Adipose tissue (tissue), 3 donors: ENCODE measurements at regions not wholly inside any gene's neighbourhood (a gene's known extent, or its start where the extent isn't known, plus 50 kb on each side); places are given as distances from the start of the nearest gene placed in this dataset.
"Not testable (repeated sequence)": the region's sequence is repeated elsewhere in the genome, so short reads cannot be mapped to it uniquely, and the experiment has no call there.

Experiments
- H3K27ac ChIP-seq: one replicate; pipeline ENCODE4 v1.5.1; 2013; ENCODE audit warnings: low read depth, low read length
- WGBS, 3 donors: extraction: QIAGEN DNeasy Blood & Tissue Kit; methylation state at CpG; one replicate each; pipeline ENCODE4 v1.1.7; 2013; 5-methylcytosine and 5-hydroxymethylcytosine counted together
- donor health status: healthy with polysubstance abuse.
- donor health status: Bipolar disorder and iron deficiency.
- donor health status: healthy.

DNA sequence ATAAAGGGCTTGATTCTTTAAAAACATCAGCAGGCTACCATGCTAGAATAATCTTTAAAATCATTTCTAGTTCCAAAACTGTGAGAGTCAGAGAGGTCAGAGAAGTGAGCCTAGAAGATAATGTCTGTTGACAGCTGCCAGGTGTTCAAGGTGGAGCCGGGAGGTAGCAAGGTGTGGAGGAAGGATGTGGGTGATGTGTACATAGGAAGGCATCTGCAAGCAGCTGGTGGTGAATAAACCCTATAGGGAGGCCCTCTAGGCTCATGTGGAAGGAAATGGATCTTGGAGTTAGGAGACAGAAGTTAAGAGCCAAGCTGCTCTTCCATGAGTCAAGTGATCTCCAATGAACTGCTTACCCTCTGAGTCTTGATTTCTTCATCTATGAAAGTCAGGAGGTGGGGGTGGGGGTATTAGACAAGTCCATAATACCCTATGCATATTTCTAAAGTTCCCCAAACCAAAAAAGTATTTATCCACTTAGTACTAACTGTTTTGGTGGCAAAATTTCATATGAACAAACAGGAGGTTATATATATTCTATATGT lies 266.3 kb downstream of the RHOU start:
- H3K27ac ChIP-seq: no peak overlapping the region
- 35 to 64% (median 58%) methylated on average over 1 of the region's 1 CpG for WGBS, 3 donors

DNA sequence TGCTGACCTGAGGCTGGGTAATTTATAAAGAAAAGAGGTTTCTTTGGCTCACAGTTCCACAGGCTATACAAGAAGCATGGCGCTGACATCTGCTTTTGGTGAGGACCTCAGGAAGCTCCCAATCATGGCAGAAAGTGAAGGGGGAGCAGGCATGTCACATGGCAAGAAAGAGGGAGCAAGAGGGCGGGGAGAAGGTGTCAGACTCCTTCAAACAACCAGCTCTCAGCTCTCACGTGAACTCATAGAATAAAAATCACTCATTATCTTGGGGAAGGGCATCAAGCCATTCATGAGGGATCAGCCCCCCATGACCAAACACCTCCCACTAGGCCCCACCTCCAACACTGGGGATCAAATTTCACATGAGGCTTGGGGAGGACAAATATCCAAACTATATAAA lies 266.8 kb downstream of the RHOU start:
- 95 to 97% (median 95%) methylated on average over 3 of the region's 3 CpGs for WGBS, 3 donors
- no peak overlapping the region for H3K27ac ChIP-seq

DNA sequence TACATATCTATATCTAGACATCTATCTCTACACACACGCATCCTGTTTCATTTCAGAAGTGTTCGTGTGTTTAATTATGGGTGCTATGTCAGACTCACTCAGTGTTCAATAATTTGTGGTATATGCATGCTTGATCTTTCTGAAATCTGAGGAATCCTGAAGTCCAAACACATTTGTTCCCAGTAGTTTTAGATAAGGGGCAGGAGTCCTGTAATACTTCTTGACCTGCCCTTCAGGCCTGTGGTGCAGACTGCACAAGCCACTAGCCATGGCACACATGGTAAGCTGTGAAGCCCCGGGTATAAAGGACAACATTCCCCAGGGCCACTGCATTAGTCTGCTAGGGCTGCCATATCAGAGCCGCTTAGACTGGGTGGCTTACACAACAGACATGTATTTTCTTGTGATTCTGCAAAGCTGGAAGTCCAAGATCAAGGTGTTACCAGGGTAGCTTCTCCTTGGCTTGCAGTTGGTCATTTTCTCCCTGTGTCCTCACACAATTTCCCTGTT lies 267.2 kb downstream of the RHOU start:
- no peak overlapping the region for H3K27ac ChIP-seq
- 83 to 92% (median 91%) methylated on average over 4 of the region's 4 CpGs for WGBS, 3 donors

DNA sequence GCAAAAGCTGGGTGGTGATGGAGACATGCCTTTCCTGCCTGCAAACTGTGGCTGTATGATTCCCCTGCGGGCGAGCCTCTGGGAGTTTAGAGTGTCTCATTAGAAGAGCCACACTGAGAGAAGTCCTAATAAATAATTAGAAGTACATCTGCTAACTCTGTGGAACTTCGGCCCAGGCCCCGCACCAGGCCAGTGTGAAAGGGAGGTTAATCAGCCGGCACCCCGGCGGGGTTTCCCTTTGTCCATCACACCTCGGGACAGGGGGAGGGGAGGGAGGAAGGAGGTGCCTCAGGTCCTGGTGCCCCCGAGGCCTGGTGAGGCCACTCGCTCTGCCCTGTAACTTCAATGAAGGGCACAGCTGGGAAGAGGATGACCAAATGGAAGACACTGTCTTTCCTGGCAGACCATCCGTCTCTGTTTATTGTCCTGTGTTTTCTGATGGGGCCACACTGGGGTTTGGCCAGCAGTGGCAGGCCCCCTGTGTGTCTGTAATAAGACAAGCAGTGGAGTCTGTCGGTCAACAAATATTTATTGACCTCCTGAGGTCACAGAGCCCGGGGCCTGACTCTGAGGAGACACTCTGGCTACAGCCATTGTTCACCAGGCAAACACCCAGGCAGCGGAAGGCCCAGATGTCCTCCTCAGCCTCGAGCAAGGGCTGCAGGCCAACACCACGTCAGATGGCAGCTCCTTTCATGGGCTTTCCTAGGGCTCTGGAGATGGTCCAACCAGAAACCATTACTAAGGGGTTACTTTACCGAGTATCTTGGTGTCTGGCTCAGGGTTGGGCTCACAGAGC lies 267.5 kb upstream of the RAB4A start:
- 77 to 89% (median 79%) methylated on average over 17 of the region's 17 CpGs for WGBS, 3 donors
- H3K27ac ChIP-seq: no peak overlapping the region

DNA sequence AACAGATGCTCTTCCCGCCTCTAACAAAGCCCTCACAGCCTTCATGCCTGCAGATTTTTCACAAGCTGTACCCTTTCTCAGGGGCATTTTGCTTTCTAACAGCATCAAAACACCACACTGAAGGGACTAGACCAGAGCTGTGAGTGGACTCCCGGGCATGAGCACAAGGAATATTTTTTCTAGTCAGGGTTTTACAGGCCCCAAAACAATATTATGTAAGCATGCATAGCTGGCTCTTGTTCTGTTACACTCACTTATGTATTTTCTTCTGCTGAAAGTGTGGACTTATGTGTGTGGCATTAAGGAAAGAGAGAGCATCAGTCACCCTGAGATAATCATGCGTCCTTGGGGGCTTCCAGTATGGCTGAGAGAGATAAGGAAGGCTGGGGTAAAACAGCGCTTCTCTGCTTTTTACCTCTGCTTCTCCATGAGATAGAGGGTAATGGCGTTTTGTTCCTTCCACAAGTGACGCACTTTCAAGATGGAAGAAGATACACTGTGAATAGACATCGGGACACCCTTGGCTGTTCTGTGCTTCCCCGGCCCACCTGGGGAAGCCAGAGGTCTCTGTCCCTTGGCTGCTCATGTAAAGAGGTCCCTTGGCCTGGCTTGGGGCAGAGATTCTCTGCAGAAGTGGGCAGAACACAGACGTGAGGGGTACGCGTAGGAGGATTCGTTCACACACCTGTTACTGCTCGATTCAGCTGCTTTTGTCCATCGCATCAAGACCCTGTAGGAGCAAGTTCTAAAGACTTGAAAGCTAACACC lies 266.7 kb upstream of the RAB4A start:
- no peak overlapping the region for H3K27ac ChIP-seq
- 93 to 95% (median 93%) methylated on average over 14 of the region's 14 CpGs for WGBS, 3 donors

DNA sequence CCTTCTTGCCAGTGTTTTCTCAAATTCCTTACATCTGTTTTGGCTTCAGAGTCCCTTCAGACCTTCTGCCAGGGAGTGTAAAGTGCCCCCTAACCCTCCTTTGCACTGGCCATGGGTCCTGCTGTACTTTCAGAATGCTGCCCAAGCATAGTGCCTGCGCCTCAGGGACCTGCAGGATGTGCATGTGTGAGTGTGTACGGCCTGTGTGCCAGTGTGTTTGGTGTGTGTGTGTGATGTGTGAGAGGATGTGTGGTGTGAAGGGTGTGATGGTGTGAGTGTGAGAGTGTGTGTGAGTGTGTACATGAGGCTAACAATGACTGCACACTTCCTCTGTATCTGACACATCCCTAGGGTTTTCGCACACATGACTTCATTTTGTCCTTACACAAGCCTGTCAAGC lies 265.8 kb upstream of the RAB4A start:
- H3K27ac ChIP-seq: no peak overlapping the region
- 92 to 98% (median 96%) methylated on average over 3 of the region's 3 CpGs for WGBS, 3 donors

DNA sequence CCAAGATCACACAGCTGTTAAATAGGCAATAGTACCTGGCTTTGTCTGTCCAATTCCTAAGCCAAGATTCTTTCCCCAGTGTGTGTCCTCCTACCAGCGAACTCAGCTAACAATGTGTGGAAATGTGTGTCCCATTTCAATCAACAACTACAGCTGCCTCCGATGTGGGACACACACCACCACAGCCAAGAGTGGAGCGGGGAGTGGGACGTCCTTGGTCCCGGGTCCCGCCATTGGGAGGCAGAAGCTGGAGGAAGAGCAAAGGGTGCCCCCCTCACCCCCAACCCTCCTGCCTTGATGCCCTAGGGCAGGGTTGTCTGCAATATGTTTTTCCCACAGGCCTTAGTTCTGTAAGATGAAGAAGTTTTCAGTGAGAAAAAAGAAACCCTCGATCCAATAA lies 265.4 kb upstream of the RAB4A start:
- no peak overlapping the region for H3K27ac ChIP-seq
- 91 to 94% (median 92%) methylated on average over 7 of the region's 7 CpGs for WGBS, 3 donors

DNA sequence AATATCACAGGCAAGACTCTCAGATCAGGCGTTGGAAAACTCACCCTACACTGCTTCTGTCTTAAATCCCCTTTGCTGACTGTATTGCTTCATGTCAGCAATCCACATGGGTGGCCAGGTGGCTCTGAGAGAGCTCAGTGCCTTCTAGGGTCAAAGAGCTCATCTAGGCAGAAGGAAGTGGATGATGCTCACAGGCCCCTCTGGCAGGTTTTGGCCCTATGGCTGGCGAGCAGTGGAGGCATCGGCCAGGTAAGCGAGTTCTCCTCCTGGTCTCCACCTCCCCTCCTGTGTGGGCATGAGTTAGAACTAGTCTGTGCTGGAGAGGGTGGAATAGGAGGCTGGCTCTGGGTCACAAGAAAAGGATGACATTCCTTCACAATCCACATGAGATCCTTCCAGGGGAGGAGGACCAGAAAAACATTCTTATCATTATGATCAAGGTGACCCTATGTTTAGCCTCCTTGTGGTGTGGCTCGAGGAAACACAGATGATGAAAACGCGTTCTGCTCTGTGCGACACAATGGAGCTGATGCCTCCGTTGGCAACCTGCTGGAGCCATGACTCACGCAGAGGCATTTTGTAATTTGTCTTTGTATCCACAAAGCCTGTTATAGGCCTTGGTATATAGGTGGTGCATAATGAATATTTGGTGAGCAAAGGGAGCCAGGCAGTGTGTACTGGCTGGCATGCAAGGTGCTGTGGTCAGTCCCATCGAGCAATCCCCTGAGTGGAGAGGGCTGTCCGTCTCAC lies 264.6 kb upstream of the RAB4A start:
- WGBS, 3 donors: 86 to 93% (median 89%) methylated on average over 12 of the region's 12 CpGs

DNA sequence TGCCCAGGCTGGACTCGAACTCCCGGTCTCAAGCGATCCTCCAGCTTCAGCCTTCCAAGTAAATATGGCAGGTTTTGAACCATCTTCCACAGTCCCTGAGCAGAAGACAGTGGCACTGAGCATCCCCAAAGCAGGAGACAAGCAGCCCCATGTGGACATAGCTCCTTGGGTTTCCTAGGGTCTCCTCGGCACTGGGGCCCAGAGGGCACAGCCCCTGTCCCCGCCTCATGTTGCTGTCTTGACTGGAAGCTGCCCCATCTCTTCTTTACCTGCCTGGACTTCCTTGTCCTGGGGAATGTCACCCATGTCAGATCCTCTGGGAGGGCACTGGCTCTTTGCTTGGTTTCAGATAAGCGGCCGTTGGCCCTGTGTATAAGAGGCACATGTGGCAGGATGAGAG lies 263.7 kb upstream of the RAB4A start:
- H3K27ac ChIP-seq: no peak overlapping the region
- 93 to 97% (median 96%) methylated on average over 7 of the region's 7 CpGs for WGBS, 3 donors

More for the DNA sequence above, 264.6 kb upstream of the RAB4A start:
- no peak overlapping the region for H3K27ac ChIP-seq

DNA sequence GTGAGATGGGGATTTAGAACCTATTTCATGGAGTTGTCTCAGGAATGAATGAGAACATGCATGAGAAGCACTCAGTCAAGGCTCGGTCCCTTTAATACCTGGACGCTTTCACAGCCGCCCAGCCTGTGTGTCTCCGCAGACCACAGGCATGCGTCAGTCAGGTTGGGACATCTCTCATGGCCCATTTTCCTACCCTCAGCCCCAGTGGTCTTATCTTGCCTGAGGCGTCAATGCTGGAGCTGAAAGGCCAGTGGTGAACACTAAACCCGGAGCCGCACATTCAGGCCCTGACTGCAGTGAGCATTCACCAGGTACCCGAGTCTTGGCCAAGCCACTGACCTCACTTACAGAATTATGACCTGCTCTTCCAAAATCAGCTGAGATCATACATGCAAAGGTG lies 263.2 kb upstream of the RAB4A start:
- 94 to 95% (median 95%) methylated on average over 9 of the region's 9 CpGs for WGBS, 3 donors
- no peak overlapping the region for H3K27ac ChIP-seq

DNA sequence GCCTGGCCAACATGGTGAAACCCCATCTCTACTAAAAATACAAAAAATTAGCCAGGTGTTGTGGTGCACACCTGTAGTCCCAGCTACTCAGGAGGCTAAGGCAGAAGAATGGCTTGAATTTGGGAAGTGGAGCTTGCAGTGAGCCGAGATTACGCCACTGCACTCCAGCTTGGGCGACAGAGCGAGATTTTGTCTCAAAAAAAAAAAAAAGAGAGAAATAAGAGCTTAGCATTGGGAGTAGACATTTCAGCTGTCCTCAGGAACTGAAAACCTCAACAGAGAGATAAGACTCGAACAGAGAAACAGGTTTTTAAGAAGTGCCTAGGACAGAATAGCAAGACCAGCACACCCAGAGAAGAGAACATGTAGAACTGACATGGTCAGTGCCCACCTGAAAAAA lies 262.6 kb upstream of the RAB4A start:
- 68 to 87% (median 70%) methylated on average over 5 of the region's 5 CpGs for WGBS, 3 donors
- H3K27ac ChIP-seq: not testable (repeated sequence)

DNA sequence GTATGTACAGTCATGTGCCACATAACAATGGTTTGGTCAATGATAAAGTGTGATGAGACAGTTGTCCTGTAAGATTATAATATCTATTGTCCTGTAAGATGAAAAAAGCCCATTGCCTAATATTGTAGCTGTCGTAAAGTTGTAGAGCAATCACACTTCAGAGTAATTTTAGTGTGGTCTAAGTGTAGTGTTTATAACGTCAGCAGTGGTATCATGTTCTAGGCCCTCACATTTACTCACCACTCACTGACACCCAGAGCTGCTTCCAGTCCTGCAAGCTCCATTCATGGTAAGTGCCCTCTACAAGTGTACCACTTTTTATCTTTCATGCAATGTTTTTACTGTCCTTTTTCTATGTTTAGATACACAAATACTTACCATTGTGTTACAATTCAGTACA lies 259.9 kb upstream of the RAB4A start:
- WGBS, 3 donors: 87 to 90% (median 89%) methylated on average over 2 of the region's 2 CpGs
- no peak overlapping the region for H3K27ac ChIP-seq

DNA sequence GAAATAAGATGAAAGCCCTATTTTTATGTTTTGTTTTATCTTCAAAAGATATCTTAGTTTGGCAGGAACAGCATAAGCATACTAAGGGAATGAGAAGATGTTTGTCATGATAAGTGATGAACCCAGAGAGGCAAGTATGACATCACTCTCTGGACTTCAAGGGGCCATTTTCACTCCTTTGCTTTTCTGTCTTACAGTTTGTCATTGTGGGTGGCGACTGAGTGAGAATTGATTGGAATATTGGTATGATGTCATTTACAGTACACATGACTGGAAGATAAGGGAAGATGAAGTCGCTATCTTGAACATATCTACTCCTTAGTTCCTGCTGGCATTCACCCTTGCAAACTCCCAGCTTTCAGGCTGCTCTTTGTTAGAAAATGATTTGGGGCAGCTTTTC lies 258.1 kb upstream of the RAB4A start:
- no peak overlapping the region for H3K27ac ChIP-seq
- 64 to 70% (median 68%) methylated on average over 2 of the region's 2 CpGs for WGBS, 3 donors

DNA sequence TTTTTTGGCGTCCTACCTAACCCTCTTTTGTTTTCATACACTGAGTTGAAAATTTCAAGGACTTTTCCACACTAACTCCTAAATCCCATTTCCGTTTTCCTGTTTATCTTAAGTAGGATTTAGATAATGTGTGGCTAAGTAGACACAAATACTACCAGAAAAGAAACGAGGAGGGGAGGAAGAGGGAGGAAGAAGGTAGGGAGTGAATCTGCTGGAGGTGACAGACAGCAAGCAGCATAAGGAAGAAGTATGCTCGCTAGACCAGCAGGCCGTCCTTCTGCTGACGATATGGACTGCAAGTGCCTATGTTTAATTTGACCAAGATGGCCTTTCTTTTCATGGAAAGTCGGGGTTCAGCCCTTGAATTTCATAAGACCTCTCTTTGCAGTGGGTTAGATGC lies 256.9 kb upstream of the RAB4A start:
- no peak overlapping the region for H3K27ac ChIP-seq
- 65 to 69% (median 68%) methylated on average over 7 of the region's 7 CpGs for WGBS, 3 donors

DNA sequence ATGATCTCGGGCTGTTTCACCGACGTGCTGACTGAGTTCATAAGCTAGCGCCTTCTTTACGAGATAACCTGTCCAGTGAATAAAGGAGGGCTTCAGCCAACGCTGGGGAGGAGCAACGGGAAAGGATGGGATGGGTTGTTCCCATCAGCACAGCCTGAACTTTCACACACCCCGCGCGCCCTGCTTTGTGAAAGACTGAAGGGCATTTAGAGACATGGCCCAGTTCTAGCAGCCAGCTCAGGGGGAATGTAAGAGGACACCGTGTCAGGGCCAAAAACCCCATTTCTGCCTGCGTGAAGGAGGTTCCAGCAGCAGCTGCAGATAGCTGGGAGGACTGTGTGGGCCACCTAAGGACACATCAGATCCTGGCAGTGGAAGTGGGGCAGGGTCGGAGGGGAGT lies 255.1 kb upstream of the RAB4A start:
- WGBS, 3 donors: 75 to 79% (median 76%) methylated on average over 13 of the region's 13 CpGs
- no peak overlapping the region for H3K27ac ChIP-seq

DNA sequence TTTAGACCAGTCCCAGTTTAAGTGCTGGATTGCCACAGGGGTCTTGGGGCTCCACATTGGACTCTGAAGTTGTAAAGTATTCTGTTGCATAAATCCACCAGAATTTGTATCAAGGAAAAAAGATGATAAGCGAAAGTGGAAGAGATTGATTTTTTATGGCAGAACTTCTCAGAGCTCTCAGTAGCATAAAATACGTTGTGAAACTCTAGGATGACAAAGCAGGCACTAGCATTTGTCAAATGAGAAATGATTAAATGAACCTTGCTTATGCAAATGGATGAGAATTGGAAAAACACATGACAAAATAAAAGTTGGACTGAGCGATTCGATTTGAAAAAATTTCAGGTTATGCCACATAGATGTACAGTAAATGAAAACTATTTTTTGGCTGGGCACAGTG lies 253.8 kb upstream of the RAB4A start:
- no peak overlapping the region for H3K27ac ChIP-seq
- WGBS, 3 donors: 75 to 86% (median 83%) methylated on average over 4 of the region's 4 CpGs

DNA sequence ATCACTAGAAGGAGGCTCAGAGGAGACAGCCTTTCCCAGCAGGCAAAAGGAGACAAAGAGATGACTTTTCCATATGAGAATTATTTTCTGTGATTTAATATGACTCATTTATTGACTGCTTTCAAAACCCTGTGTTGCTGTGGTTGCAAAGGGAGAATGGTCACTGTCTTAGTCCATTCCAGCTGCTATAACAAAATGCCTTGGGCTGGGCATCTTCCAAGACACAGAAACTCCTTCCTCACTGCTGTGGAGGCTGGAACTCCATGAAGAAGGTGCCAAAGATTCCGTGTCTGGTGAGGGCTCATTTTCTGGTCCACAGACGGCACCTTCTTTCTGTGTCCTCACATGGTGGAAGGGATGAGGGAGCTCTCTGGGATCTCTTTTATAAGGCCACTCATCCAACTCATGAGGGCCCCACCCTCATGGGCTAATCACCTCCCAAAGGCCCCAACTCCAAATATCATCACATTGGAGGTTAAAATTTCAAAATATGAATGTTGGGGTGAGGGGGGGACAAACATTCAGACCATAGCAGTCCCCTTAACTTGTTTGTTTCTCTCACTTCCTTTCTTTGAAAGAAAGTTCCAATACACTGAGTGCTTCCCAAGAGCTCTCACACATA lies 252.1 kb upstream of the RAB4A start:
- no peak overlapping the region for H3K27ac ChIP-seq
- 96 to 98% (median 98%) methylated on average over 2 of the region's 2 CpGs for WGBS, 3 donors

DNA sequence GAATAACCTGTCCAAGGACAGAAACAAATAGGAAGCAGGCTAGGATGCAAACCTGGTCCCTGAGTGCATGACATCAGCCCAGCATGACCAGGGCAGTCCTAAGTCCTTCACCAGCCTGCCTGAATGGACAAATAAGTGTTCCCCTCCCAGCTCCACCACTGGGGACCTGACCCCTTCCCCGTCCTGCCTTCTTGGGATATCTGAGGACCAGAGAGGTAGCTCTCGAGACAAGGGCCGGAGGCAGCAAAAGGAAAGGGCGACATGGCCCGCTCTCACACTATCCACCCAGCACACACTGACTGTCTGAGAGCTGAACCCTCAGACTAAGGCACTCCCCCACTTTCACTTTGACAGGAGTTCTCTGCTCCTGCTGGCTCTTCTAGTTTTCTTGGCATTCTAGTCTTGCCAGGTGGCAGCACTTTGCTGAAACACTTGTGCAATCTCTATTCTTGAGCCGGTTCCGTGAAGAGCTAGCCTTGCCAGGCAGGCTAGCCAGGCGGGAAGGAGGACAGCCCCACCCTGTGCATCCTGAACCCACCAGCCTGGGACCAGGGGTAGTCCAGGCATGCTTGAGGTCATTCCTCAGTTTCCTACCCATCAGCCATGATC lies 251.1 kb upstream of the RAB4A start:
- 66 to 75% (median 69%) methylated on average over 8 of the region's 8 CpGs for WGBS, 3 donors

More for the DNA sequence above, 251.1 kb upstream of the RAB4A start:
- no peak overlapping the region for H3K27ac ChIP-seq
